Common myeloid progenitor, CD34-positive (primary cell): ENCODE measurements at regions not wholly inside any gene's neighbourhood (a gene's known extent, or its start where the extent isn't known, plus 50 kb on each side); places are given as distances from the start of the nearest gene placed in this dataset.
"Not testable (repeated sequence)": the region's sequence is repeated elsewhere in the genome, so short reads cannot be mapped to it uniquely, and the experiment has no call there.

Experiments used
- CTCF ChIA-PET: fragments of 350-600 bp; sonication (Branson Sonifier 250); formaldehyde crosslinking; loops from one replicate; lab custom pipeline; 2021; ENCODE audit warnings: antibody characterized with exemption; lab: Charles Lee
- POLR2A ChIA-PET: fragments of 350-600 bp; sonication (Branson Sonifier 250); formaldehyde crosslinking; loops from one replicate; lab custom pipeline; 2021; ENCODE audit warnings: antibody characterized with exemption; lab: Charles Lee
- DNase-seq, 3 donors: peaks; one replicate each; pipeline versions ENCODE4 v3.0.0 to v3.0.0-alpha.2; 2013
- H3K27ac ChIP-seq, 2 experiments: 1 replicate in 1 of 2; 2 replicates in 1 of 2; pipeline ENCODE4 v1.7.0; 2013; ENCODE audit warnings: inconsistent platforms in 2 of 2, low read length in 2 of 2, mild to moderate bottlenecking in 2 of 2, low read depth in 1 of 2, moderate library complexity in 1 of 2; ENCODE audit not compliant: severe bottlenecking in 2 of 2, insufficient read depth in 1 of 2, poor library complexity in 1 of 2
- H3K27me3 ChIP-seq, 5 experiments: replicated peaks in 2 of 5; 1 replicate in 3 of 5; 2 replicates in 2 of 5; pipeline versions ENCODE4 v1.6.1 to v1.7.0; 2013; ENCODE audit warnings: low read length in 4 of 5, mild to moderate bottlenecking in 2 of 5, moderate library complexity in 2 of 5, inconsistent platforms in 1 of 5; ENCODE audit not compliant: insufficient read depth in 5 of 5, control insufficient read depth in 4 of 5
- H3K36me3 ChIP-seq, 4 experiments: 1 replicate in 2 of 4; 2 replicates in 2 of 4; pipeline versions ENCODE4 v1.6.1 to v1.7.0; 2013; ENCODE audit warnings: low read length in 3 of 4, control low read depth in 1 of 4, mild to moderate bottlenecking in 1 of 4; ENCODE audit not compliant: control insufficient read depth in 4 of 4, insufficient read depth in 4 of 4
- H3K4me1 ChIP-seq, 4 experiments: 1 replicate in 3 of 4; 2 replicates in 1 of 4; pipeline versions ENCODE4 v1.6.1 to v1.7.1; 2013; ENCODE audit warnings: low read length in 3 of 4, mild to moderate bottlenecking in 3 of 4, control low read depth in 1 of 4, inconsistent platforms in 1 of 4, moderate library complexity in 1 of 4; ENCODE audit not compliant: control insufficient read depth in 4 of 4, insufficient read depth in 4 of 4; ENCODE audit errors: control extremely low read depth in 1 of 4
- H3K4me3 ChIP-seq, 7 experiments: 1 replicate in 4 of 7; 2 replicates in 3 of 7; pipeline versions ENCODE4 v1.5.1 to v1.7.0; 2013; ENCODE audit warnings: mild to moderate bottlenecking in 7 of 7, low read length in 6 of 7, moderate library complexity in 6 of 7, inconsistent platforms in 2 of 7, low read depth in 2 of 7, control low read depth in 1 of 7; ENCODE audit not compliant: insufficient read depth in 4 of 7, control insufficient read depth in 1 of 7; ENCODE audit errors: extremely low read depth in 1 of 7
- H3K9me3 ChIP-seq, 5 experiments: 1 replicate in 4 of 5; 2 replicates in 1 of 5; pipeline versions ENCODE4 v1.6.1 to v1.7.1; 2013; ENCODE audit warnings: low read length in 4 of 5, mild to moderate bottlenecking in 2 of 5, inconsistent platforms in 1 of 5, low read depth in 1 of 5, moderate library complexity in 1 of 5; ENCODE audit not compliant: control insufficient read depth in 4 of 5, insufficient read depth in 2 of 5; ENCODE audit errors: control extremely low read depth in 1 of 5
- WGBS: methylation state at CpG from one replicate; pipeline ENCODE4 v1.1.5; 2013; ENCODE audit not compliant: insufficient coverage; 5-methylcytosine and 5-hydroxymethylcytosine counted together

- CTCF ChIA-PET = no interaction called here
These were observed 1381.8 kb downstream of the EFNA5 start for GRCh38 chr5:106288979-106289378.

DNA sequence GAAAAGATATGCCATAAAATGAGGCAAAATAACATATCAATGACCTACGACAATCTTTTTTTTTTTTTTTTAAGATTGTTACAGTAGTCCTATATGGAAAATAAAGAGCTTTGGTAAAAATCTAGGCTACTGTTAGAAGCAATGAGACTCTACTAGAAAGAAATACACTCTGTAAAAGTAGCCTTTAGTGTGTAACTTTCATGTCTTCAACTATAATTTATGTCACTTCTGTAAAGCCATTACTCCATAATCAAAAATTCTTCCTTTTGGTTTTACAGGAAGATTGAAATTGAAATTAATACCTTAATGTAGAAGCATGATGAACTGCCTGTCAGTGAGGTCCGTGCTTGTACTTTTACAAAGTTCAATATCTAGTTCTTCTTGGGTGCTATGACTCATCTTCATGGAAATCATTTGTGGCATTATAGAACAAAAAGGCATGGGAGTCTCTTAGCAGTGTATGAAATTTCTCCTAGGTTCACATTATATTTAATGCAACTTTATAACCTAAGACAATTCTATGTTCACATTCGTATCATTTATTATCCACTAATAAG, 1393.1 kb downstream of the EFNA5 start:
- H3K27me3 ChIP-seq = no peaks in the 10 kb centered on the region
- peaks cover 0 to 5% (median 2%) of the 10 kb centered on the region in 5 experiments for H3K9me3 ChIP-seq
- H3K36me3 ChIP-seq = no peaks in the 10 kb centered on the region
- ChIA-PET CTCF (interaction anchor here (0.7 kb wide), 1 partner anchor 1348 kb away, joined by 3 read pairs; no protein-coding TSS in a partner anchor), POLR2A (no interaction called here)
- H3K27ac ChIP-seq = no peak overlapping the region
- H3K4me1 ChIP-seq = no peaks in the 10 kb centered on the region
- WGBS = no CpG with 5 or more reads among the region's 3 CpGs
- H3K4me3 ChIP-seq = no peak overlapping the region
- no peak for DNase-seq

More at GRCh38 chr5:106288979-106289378, 1381.8 kb downstream of the EFNA5 start:
- Histone ChIP-seq H3K4me1 (no peaks in the 10 kb centered on the region), H3K9me3 (no peaks in the 10 kb centered on the region), H3K27me3 (no peaks in the 10 kb centered on the region), H3K4me3 (no peak overlapping the region), H3K27ac (no peak overlapping the region), H3K36me3 (no peaks in the 10 kb centered on the region)
- POLR2A ChIA-PET = no interaction called here
- WGBS = no CpG with 5 or more reads among the region's 3 CpGs
- DNase-seq = no peak

- peak; percentile 4 to 17 (median 13) for DNase-seq
- ChIA-PET CTCF (interaction anchor here (1.4 to 2.1 kb wide), 4 partner anchors 606 to 1406 kb away, joined by 3 to 6 read pairs (median 5); no protein-coding TSS in a partner anchor), POLR2A (no interaction called here)
- H3K4me3 ChIP-seq = no peak overlapping the region
- no peak overlapping the region for H3K27ac ChIP-seq
- WGBS = 33% methylated on average over 1 of the region's 2 CpGs
- no peaks in the 10 kb centered on the region for H3K27me3 ChIP-seq
- H3K4me1 ChIP-seq = no peaks in the 10 kb centered on the region
- no peaks in the 10 kb centered on the region for H3K36me3 ChIP-seq
- H3K9me3 ChIP-seq = peaks cover 0 to 5% (median 2%) of the 10 kb centered on the region in 5 experiments
These were observed 1401.4 kb downstream of the EFNA5 start for GRCh38 chr5:106269252-106269843.

GRCh38 chr5:106267256-106267655, 1403.5 kb downstream of the EFNA5 start:
- POLR2A ChIA-PET = no interaction called here
- Histone ChIP-seq H3K27me3 (no peaks in the 10 kb centered on the region), H3K36me3 (no peaks in the 10 kb centered on the region), H3K9me3 (no peaks in the 10 kb centered on the region), H3K27ac (no peak overlapping the region), H3K4me1 (no peaks in the 10 kb centered on the region), H3K4me3 (no peak overlapping the region)
- WGBS = no CpG with 5 or more reads among the region's 3 CpGs
- CTCF ChIA-PET = interaction anchor here (1.0 kb wide), 1 partner anchor 72 kb away, joined by 3 read pairs; no protein-coding TSS in a partner anchor
- DNase-seq = no peak

GRCh38 chr5:106262395-106262794, 1408.3 kb downstream of the EFNA5 start:
- ChIA-PET POLR2A (no interaction called here), CTCF (no interaction called here)
- Histone ChIP-seq H3K4me1 (no peaks in the 10 kb centered on the region), H3K36me3 (no peaks in the 10 kb centered on the region), H3K27ac (no peak overlapping the region), H3K9me3 (no peaks in the 10 kb centered on the region), H3K27me3 (no peaks in the 10 kb centered on the region), H3K4me3 (no peak overlapping the region)
- no peak for DNase-seq

DNA sequence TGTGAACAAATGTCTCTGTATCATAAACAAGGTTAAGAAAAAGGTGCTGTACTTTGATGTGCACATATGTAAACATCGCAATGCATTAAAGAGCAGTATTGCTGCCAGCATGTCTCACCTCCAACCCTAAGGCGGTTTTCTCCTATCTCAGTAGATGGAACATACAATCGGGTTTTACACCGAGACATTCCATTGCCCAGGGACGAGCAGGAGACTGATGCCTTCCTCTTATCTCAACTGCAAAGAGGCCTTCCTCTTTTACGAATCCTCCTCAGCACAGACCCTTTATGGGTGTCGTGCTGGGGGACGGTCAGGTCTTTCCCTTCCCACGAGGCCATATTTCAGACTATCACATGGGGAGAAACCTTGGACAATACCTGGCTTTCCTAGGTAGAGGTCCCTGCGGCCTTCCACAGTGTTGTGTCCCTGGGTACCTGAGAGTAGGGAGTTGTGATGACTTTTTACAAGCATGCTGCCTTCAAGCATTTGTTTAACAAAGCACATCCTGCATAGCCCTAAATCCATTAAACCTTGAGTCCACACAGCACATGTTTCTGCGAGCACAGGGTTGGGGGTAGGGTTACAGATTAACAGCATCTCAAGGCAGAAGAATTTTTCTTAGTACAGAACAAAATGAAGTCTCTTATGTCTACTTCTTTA, 1411.2 kb downstream of the EFNA5 start:
- DNase-seq, POLR2A ChIA-PET, H3K36me3 ChIP-seq, CTCF ChIA-PET, H3K4me1 ChIP-seq, H3K27ac ChIP-seq, H3K27me3 ChIP-seq, H3K9me3 ChIP-seq, H3K4me3 ChIP-seq: not testable (repeated sequence)
- WGBS = 91% methylated on average over 8 of the region's 11 CpGs

- 90% methylated on average over 2 of the region's 3 CpGs for WGBS
- no peak overlapping the region for H3K27ac ChIP-seq
- CTCF ChIA-PET = no interaction called here
- H3K9me3 ChIP-seq = no peaks in the 10 kb centered on the region
- POLR2A ChIA-PET = no interaction called here
- no peak overlapping the region for H3K4me3 ChIP-seq
- H3K4me1 ChIP-seq = no peaks in the 10 kb centered on the region
- H3K36me3 ChIP-seq = no peaks in the 10 kb centered on the region
- H3K27me3 ChIP-seq = no peaks in the 10 kb centered on the region
- DNase-seq = no peak
These were observed 1412.1 kb downstream of the EFNA5 start for GRCh38 chr5:106258591-106259125.
